ENCODE measurements at regions not wholly inside any gene's neighbourhood (a gene's known extent, or its start where the extent isn't known, plus 50 kb on each side); places are given as distances from the start of the nearest gene placed in this dataset.

- DNase-seq (ENCODE audit: low read depth, low spot score), result no peak
Measured at GRCh38 chr2:75389271-75389670, 171.5 kb downstream of the EVA1A start.

- no peak for DNase-seq (ENCODE audit: low read depth, low spot score)
Measured at GRCh38 chr2:75381032-75381431, 179.7 kb downstream of the EVA1A start.

- no peak for DNase-seq (ENCODE audit: low read depth, low spot score)
Measured at GRCh38 chr2:75379476-75380210, 180.3 kb upstream of the TACR1 start.

DNA sequence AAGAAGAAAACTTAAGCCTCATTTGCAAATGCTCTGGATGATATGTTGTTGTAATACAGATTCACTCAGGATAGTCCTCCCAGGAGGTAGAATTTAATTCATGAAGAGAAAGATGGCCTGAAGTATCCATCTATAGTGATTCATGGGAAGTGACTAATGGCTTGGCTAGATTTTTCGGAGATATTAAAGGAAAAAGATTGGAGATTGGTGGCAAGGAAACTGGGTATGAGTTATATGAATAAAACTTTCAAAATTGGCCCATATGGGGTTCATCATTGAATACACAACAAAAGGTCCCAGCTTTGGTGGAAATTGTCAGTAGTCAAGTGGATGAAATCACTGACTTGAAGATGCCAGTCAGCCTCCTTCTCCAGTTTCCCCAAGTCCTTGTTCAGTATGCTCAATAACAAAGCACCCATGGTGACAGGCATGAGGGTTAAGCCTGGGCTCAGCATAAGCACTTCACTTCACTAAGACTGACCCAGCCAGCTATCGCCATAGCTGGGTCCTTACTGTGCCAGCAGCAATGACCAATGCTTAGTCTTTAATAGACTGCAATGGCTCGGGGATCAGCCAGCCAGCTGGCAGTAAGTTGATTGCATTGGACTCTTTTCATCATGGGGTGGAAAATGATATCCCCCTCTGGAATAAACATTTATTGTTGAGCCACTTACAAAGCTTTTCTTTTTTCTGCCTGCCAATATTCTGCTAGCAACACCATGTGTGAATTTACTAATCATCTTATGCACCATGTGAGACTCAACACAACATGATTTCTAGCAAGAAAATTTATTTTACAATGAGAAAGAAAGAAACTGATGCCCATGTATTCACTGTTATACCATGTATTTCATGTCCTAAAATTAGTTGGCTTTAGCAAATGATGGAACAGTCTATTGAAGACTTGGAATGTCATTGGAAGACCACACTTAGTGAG lies 176.6 kb upstream of the TACR1 start:
- DNase-seq (ENCODE audit: low read depth, low spot score), result no peak

DNA sequence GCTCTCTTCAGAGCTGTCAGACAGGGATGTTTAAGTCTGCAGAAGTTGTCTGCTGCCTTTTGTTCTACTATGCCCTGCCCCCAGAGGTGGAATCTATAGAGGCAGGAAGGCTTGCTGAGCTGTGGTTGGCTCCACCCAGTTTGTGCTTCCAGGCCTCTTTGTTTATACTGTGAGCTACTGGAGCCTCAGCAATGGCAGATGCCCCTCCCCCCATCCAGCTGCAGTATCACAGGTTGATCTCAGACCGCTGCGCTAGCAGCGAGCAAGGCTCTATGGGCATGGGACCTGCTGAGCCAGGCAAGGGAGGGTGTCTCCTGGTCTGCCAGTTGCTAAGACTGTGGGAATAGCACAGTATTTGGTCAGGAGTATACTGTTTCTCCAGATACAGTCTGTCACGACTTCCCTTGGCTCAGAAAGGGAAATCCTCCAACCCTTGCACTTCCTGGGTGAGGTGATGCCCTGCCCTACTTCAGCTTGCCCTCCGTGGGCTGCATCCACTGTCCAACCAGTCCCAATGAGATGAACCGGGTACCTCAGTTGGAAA lies 175.2 kb upstream of the TACR1 start:
- DNase-seq (ENCODE audit: low read depth, low spot score), result peak; percentile 67

DNA sequence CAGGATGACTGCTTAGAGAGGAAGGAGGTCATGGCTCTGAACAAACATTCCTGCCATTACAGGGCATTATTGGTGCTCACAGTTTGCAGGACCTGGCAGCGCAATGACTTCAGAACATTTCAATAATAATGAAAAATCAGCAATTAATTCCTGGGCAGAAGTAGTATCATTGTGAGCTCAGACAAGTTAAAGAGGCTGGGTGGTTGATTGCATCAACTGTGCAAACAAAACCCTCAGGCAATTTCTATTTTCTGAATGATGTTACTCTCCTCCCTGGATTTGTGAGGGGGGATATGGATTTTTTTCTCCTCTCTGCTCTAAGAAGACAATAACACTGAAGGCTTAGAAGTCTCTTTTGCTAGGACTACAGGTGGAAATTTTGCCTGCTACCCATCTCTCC lies 168.1 kb upstream of the TACR1 start:
- no peak for DNase-seq (ENCODE audit: low read depth, low spot score)

DNA sequence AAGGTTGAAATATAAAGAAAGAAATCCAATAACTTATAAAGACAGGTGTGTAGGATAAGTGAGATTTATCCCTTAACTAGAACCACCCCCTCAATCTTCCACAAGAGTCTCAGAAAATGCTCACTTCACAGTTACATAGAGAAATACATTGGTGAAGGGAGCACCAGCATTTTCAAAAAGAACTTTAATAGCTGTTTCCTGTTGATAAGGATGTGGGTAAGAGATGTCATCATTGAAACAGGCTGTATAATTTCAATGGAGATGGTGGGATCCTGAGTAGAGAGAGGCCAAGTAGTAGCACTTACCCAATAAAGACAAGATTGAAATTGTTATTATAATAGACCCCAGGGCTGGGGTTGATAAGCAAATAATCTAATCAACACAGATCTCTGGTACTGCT lies 162.2 kb upstream of the TACR1 start:
- DNase-seq (ENCODE audit: low read depth, low spot score), result no peak

- no peak for DNase-seq (ENCODE audit: low read depth, low spot score)
Measured at GRCh38 chr2:75360945-75361344, 161.6 kb upstream of the TACR1 start.

DNA sequence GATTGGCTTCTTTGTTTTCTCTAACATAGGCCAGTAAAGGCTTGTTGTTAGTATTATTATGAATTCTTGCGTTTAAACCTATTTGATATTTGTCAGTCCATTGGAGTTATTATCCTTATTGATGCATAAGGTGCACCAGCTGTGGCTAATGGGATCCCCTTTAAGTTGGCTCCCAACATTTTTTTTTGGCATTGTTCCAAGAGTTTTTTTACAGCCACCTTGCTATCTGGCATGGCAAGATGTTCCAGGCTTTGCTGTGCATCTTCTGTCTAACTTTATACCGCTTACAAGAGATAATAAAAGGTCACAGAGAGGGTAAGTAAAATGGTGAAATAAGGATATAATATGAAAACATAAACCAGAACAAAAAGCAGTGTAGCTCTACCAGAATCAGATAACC lies 157.5 kb upstream of the TACR1 start:
- DNase-seq (ENCODE audit: low read depth, low spot score), result no peak

GRCh38 chr2:75353131-75353530 lies 153.8 kb upstream of the TACR1 start:
- DNase-seq (ENCODE audit: low read depth, low spot score), result no peak

DNA sequence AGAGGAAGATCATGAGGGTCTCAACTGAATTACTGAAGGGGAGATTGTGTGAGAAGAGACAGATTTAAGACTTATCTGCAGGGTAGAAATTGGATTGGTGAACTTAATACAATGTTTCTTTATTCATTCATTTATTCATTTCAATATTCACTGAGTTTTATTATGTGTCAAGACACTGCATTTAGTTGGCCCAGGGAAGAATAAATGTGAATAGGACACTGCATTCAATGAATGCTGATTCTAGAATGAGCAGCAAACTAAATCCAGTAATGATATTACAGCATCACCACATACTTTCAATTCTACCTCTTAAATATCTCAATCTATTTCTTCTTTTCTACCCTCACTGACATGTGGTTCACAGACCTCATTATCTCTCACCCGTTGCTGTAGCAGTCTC lies 149.0 kb upstream of the TACR1 start:
- no peak for DNase-seq (ENCODE audit: low read depth, low spot score)

DNA sequence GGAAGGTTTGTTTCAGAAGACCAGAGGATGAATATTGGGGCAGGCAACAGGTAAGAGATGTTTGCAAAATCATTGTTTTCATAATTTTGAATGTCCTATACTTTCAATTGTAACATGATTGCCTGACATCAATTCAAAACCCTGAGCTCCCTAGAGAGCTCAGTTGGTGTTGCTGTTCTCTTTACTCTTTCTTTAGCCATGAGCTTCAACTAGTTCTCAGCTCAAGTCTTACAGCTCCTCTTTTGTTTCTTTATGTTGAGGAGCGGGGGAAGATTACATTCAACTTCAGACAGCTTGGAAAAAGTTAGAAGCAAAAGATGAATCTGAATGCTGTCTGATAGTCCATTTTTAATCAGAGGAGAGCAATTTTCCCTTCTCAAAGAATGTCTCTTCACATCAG lies 144.8 kb upstream of the TACR1 start:
- no peak for DNase-seq (ENCODE audit: low read depth, low spot score)

GRCh38 chr2:75342504-75343175 lies 143.3 kb upstream of the TACR1 start:
- DNase-seq (ENCODE audit: low read depth, low spot score), result no peak

GRCh38 chr2:75340560-75340959 lies 141.2 kb upstream of the TACR1 start:
- DNase-seq (ENCODE audit: low read depth, low spot score), result no peak

DNA sequence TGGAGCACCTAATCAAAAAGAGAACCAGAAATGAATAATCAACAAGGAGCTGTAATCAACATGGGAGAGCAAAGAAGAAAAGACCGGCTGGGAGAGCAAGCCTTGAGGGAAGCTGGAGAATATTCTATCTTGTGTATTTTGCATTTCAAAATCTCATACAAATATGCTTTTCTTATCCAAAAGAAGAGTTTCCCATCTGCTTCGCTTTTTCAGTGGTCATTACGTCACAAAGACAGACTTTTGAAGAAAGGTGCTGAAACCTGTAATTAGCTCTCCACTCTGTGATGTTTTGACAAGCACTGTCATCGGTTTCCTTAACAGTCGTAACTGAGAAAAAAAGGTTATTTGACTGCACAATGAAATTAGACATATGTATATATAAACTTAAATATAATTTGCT lies 139.1 kb upstream of the TACR1 start:
- no peak for DNase-seq (ENCODE audit: low read depth, low spot score)

GRCh38 chr2:75337619-75338018 lies 138.3 kb upstream of the TACR1 start:
- DNase-seq (ENCODE audit: low read depth, low spot score), result no peak

DNA sequence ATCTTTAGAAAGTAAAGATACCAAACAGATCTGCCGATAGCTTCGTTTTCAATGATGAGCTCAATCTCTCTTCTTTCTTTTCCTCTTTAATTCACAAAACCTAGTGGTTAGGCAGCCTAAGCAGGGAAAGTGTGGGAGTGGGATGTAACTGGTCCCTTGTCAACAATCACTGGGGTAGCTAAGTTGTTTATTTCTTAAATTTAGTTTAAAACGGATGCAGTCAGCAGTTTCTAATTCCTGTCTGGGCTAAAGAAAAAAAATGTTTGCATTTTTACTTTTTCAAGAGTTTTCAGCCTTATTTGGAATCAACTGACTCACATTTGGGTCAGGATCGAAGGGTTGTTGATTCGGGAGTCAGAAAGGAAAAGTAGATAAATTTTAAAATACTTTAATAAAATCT lies 137.7 kb upstream of the TACR1 start:
- no peak for DNase-seq (ENCODE audit: low read depth, low spot score)

DNA sequence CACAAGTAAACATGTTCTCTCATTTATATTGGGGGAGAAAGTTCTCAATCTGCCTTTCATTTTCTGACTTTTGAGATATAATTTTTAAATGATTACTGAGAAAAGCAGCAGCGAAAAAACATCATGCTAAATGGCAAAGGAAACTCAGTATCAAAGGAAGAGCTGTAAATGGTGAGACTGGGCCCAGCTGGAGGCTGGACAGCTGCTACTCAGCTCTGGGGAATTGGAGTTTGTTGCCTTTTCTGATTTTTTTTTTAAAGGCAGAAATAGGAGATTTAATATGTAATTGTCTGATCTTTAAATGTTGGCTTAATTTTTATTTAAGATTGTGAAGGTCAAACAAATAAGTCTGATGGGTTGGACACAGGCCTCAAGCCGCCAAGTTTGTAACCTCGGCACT lies 137.1 kb upstream of the TACR1 start:
- DNase-seq (ENCODE audit: low read depth, low spot score), result no peak

GRCh38 chr2:75334076-75334475 lies 134.8 kb upstream of the TACR1 start:
- no peak for DNase-seq (ENCODE audit: low read depth, low spot score)

DNA sequence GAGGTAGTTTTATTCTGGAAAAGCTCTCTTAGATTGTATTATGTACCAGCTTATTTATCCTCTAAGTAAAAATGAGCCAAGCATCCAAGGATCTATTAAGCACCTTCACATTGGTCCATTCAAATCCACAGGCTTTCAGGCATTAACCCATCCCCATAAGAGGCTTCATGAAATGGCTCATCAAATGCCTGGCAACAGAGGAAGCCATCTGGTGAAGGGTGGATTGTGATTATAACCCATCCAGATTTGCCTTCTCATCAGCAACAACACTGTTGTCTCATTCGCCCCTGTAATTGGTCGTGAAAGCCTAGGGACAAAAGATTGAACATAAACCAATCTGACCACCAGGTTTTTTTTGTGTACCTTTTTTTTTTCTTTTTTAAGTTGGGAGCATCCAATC lies 134.3 kb upstream of the TACR1 start:
- DNase-seq (ENCODE audit: low read depth, low spot score), result no peak

DNA sequence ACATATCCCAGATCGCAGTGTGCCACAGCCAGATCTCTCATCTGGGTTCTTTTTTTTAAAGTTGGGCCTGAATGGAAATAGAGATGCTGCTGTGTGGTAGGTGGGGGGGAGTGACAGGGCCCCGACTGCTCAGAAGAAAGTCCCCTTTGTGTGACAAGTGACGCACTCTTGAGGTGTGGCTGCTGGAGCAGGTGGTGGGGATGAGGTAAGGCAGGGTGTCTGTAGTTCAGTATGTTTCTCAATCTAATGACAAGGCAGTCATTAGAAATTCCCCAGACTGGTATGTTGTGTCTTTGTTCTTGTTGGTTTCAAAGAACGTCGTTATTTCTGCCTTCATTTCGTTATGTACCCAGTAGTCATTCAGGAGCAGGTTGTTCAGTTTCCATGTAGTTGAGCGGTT lies 128.8 kb upstream of the TACR1 start:
- DNase-seq (ENCODE audit: low read depth, low spot score), result no peak

DNA sequence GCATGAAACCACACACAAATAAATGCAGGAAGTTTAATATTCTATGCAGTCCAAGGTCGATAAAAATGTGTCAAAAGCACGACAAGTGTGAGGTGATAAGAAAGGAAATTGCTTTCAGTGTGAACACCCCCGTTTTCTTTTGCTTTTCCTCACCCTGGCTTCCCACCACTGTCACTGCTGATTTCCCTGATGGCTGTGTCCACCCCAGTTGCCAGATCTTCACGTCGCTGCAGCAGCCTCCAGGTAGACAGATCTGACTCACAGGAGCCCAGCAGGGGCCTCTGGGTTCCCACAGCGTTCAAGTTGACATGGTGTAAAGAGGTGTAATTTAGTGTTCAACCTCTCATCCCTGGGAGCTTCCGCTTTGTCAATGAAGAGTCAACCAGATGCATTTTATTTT lies 128.0 kb upstream of the TACR1 start:
- DNase-seq (ENCODE audit: low read depth, low spot score), result no peak

All from iPS DF 19.7 (cell line).